ENCODE measurements at regions not wholly inside any gene's neighbourhood (a gene's known extent, or its start where the extent isn't known, plus 50 kb on each side); places are given as distances from the start of the nearest gene placed in this dataset.

GRCh38 chr9:1619915-1620710, 395.0 kb upstream of the SMARCA2 start:
- H3K27me3 Mint-ChIP-seq (ENCODE audit: unreplicated experiment): no peaks in the 10 kb centered on the region
- H3K4me3 Mint-ChIP-seq (ENCODE audit: unreplicated experiment): no peak overlapping the region
- peaks cover 20% of the 10 kb centered on the region for H3K9me3 Mint-ChIP-seq (ENCODE audit: unreplicated experiment)
- TF ChIP-seq CTCF (IDR thresholded peaks at IDR 0.05): peak; percentile 22
- no peaks in the 10 kb centered on the region for H3K36me3 Mint-ChIP-seq (ENCODE audit: unreplicated experiment)
- H3K27ac Mint-ChIP-seq (ENCODE audit: unreplicated experiment): no peak overlapping the region
- no peaks in the 10 kb centered on the region for H3K4me1 Mint-ChIP-seq (ENCODE audit: unreplicated experiment)
- no peak for DNase-seq (ENCODE audit: extremely low spot score, unreplicated experiment)

GRCh38 chr9:1637401-1637800, 377.7 kb upstream of the SMARCA2 start:
- Mint-ChIP-seq H3K9me3 (ENCODE audit: unreplicated experiment) (peaks cover 25% of the 10 kb centered on the region), H3K36me3 (ENCODE audit: unreplicated experiment) (no peaks in the 10 kb centered on the region), H3K4me3 (ENCODE audit: unreplicated experiment) (no peak overlapping the region), H3K27me3 (ENCODE audit: unreplicated experiment) (no peaks in the 10 kb centered on the region), H3K4me1 (ENCODE audit: unreplicated experiment) (no peaks in the 10 kb centered on the region), H3K27ac (ENCODE audit: unreplicated experiment) (no peak overlapping the region)
- DNase-seq (ENCODE audit: extremely low spot score, unreplicated experiment): no peak
- no peak for TF ChIP-seq CTCF (IDR thresholded peaks at IDR 0.05)

- Mint-ChIP-seq H3K27ac (ENCODE audit: unreplicated experiment) (no peak overlapping the region), H3K9me3 (ENCODE audit: unreplicated experiment) (peaks cover 36% of the 10 kb centered on the region), H3K4me3 (ENCODE audit: unreplicated experiment) (no peak overlapping the region), H3K36me3 (ENCODE audit: unreplicated experiment) (no peaks in the 10 kb centered on the region), H3K27me3 (ENCODE audit: unreplicated experiment) (no peaks in the 10 kb centered on the region), H3K4me1 (ENCODE audit: unreplicated experiment) (no peaks in the 10 kb centered on the region)
- DNase-seq (ENCODE audit: extremely low spot score, unreplicated experiment): no peak
- no peak for TF ChIP-seq CTCF (IDR thresholded peaks at IDR 0.05)
Measured at GRCh38 chr9:1639166-1639565, 376.0 kb upstream of the SMARCA2 start.

GRCh38 chr9:1647776-1648175, 367.4 kb upstream of the SMARCA2 start:
- no peaks in the 10 kb centered on the region for H3K27me3 Mint-ChIP-seq (ENCODE audit: unreplicated experiment)
- no peaks in the 10 kb centered on the region for H3K36me3 Mint-ChIP-seq (ENCODE audit: unreplicated experiment)
- TF ChIP-seq CTCF (IDR thresholded peaks at IDR 0.05): no peak
- no peak overlapping the region for H3K4me3 Mint-ChIP-seq (ENCODE audit: unreplicated experiment)
- no peaks in the 10 kb centered on the region for H3K4me1 Mint-ChIP-seq (ENCODE audit: unreplicated experiment)
- DNase-seq (ENCODE audit: extremely low spot score, unreplicated experiment): no peak
- peaks cover 17% of the 10 kb centered on the region for H3K9me3 Mint-ChIP-seq (ENCODE audit: unreplicated experiment)
- no peak overlapping the region for H3K27ac Mint-ChIP-seq (ENCODE audit: unreplicated experiment)

GRCh38 chr9:1653282-1653681, 361.9 kb upstream of the SMARCA2 start:
- no peak for DNase-seq (ENCODE audit: extremely low spot score, unreplicated experiment)

More at GRCh38 chr9:1653282-1653681, 361.9 kb upstream of the SMARCA2 start:
- TF ChIP-seq CTCF (IDR thresholded peaks at IDR 0.05): no peak
- H3K9me3 Mint-ChIP-seq (ENCODE audit: unreplicated experiment): peaks cover 19% of the 10 kb centered on the region
- H3K27ac Mint-ChIP-seq (ENCODE audit: unreplicated experiment): no peak overlapping the region
- H3K27me3 Mint-ChIP-seq (ENCODE audit: unreplicated experiment): no peaks in the 10 kb centered on the region
- H3K36me3 Mint-ChIP-seq (ENCODE audit: unreplicated experiment): no peaks in the 10 kb centered on the region
- no peaks in the 10 kb centered on the region for H3K4me1 Mint-ChIP-seq (ENCODE audit: unreplicated experiment)
- no peak overlapping the region for H3K4me3 Mint-ChIP-seq (ENCODE audit: unreplicated experiment)

All from osteocyte (in vitro differentiated cells).